ENCODE measurements at regions not wholly inside any gene's neighbourhood (a gene's known extent, or its start where the extent isn't known, plus 50 kb on each side); places are given as distances from the start of the nearest gene placed in this dataset.

DNA sequence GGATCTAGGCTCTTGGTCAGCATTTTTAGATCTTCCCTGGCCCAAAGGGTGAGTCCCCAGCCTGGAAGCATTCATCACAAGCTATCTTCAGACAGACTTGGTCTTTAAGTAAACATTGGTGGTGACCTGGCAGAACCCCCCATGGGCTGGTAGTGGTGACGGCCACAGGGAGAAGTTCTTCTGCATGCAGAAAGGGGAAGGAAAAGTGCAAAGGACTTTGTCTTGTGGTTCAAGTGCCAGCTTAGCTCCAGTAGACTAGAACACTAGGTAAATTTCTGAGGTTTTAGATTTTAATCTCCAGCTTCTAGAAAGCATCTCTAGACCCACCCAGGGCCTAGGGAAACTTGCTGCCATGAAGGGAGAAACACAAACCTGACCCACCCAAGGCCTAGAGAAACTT, 584.0 kb downstream of the CHSY3 start:
- TF ChIP-seq, protein P1, sequence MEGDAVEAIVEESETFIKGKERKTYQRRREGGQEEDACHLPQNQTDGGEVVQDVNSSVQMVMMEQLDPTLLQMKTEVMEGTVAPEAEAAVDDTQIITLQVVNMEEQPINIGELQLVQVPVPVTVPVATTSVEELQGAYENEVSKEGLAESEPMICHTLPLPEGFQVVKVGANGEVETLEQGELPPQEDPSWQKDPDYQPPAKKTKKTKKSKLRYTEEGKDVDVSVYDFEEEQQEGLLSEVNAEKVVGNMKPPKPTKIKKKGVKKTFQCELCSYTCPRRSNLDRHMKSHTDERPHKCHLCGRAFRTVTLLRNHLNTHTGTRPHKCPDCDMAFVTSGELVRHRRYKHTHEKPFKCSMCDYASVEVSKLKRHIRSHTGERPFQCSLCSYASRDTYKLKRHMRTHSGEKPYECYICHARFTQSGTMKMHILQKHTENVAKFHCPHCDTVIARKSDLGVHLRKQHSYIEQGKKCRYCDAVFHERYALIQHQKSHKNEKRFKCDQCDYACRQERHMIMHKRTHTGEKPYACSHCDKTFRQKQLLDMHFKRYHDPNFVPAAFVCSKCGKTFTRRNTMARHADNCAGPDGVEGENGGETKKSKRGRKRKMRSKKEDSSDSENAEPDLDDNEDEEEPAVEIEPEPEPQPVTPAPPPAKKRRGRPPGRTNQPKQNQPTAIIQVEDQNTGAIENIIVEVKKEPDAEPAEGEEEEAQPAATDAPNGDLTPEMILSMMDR (IDR thresholded peaks at IDR 0.05), result no peak

DNA sequence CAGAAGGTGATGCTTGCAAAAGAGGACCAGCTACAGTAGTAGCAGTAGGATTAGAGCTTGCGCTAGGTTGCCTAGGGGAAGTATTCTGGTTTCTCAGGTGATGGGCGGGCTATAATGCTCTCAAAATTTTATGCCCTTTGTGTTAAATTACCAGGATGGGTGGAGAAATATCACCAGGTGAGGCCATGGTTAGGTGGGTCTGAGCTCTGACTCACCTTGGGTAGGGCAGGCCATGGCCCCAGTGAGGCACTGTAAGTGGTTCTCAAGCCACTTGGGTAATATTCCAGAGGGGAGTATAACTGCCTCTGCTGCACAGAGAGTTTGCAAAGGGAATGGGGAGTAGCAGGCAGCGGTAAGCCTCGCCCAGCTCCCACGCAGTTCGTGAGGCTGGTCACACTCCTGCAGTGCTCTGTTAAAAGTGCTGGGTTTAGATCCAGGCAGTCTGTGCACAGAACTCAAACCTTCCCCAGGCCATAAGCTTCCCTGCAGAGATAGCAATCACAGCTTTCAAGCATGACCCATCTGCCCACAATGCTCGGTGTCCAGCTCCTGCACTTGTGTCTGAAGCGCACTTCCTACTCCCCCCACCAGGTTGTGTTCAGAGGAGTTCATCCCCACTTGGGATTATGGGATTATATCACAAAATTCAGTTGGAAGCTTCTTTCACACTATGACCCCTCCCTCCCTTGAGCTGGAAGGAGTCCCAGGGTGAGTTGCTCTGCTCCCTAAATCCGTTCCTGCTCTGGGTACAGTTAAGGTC, 575.0 kb downstream of the CHSY3 start:
- Histone ChIP-seq H3K9me3 (no peaks in the 10 kb centered on the region), H3K36me3 (no peaks in the 10 kb centered on the region), H3K4me1 (no peaks in the 10 kb centered on the region), H3K27me3 (no peaks in the 10 kb centered on the region), H3K27ac (no peak overlapping the region), H3K4me3 (no peak overlapping the region), H3K9ac (ENCODE audit: low read depth in 2 of 2, low read length in 2 of 2) (no peak overlapping the region)
- DNase-seq, result no peak
- TF ChIP-seq, protein P1 (IDR thresholded peaks at IDR 0.05), result no peak
- intact Hi-C loops (cut with DNase I), result no loop called here

More for the DNA sequence above, 584.0 kb downstream of the CHSY3 start:
- no peaks in the 10 kb centered on the region for H3K36me3 ChIP-seq
- H3K9ac ChIP-seq (ENCODE audit: low read depth in 2 of 2, low read length in 2 of 2), result no peak overlapping the region
- no peaks in the 10 kb centered on the region for H3K4me1 ChIP-seq
- no peak for DNase-seq
- no peaks in the 10 kb centered on the region for H3K27me3 ChIP-seq
- intact Hi-C loops (cut with DNase I), result no loop called here
- no peak overlapping the region for H3K4me3 ChIP-seq
- no peak overlapping the region for H3K27ac ChIP-seq
- H3K9me3 ChIP-seq, result no peaks in the 10 kb centered on the region

DNA sequence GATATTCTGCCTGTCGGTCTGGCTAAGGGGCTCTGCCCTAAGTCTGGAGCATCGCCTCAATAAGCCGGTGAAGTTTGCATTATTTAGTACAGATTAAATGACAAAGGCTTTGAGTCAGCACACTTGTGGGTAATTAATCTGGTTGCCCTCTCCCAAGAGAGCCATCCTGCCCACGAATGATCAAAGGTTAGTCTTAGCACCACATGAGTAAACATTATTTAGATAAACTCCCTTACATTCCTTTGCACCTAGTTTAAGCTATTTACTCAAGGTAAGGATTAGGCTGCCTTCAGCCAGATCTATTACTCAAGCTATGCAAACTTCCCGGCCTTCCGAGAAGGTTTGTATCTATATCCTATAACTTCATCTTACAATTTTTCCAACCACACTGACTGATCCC, 572.1 kb downstream of the CHSY3 start:
- H3K4me3 ChIP-seq, result no peak overlapping the region
- H3K36me3 ChIP-seq, result no peaks in the 10 kb centered on the region
- no peak overlapping the region for H3K27ac ChIP-seq
- no peaks in the 10 kb centered on the region for H3K4me1 ChIP-seq
- no peak overlapping the region for H3K9ac ChIP-seq (ENCODE audit: low read depth in 2 of 2, low read length in 2 of 2)
- DNase-seq, result no peak
- H3K27me3 ChIP-seq, result no peaks in the 10 kb centered on the region
- TF ChIP-seq, protein P1 (IDR thresholded peaks at IDR 0.05), result no peak
- H3K9me3 ChIP-seq, result no peaks in the 10 kb centered on the region
- intact Hi-C loops (cut with DNase I), result no loop called here

DNA sequence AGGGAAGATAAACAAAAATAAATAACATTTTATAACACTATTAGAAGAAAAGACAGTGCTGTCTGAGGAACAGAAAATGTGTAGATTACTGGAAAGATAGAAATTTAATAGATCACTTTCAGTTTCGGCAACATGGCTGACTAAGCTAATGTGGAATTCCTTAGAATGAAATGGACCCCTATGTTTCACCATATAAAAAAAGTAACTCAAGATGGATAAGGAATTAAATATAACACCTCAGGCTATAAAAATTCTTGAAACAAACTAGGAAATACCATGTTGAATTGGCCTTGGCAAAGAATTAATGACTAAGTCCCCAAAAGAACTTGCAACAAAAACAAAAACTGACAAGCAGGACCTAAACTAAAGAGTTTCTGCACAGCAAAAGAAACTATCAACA, 558.3 kb downstream of the CHSY3 start:
- Histone ChIP-seq H3K27ac (no peak overlapping the region), H3K27me3 (no peaks in the 10 kb centered on the region), H3K36me3 (no peaks in the 10 kb centered on the region), H3K9ac (ENCODE audit: low read depth in 2 of 2, low read length in 2 of 2) (no peak overlapping the region), H3K4me3 (no peak overlapping the region), H3K9me3 (no peaks in the 10 kb centered on the region), H3K4me1 (no peaks in the 10 kb centered on the region)
- intact Hi-C loops (cut with DNase I), result no loop called here
- DNase-seq, result no peak
- TF ChIP-seq, protein P1 (IDR thresholded peaks at IDR 0.05), result no peak

DNA sequence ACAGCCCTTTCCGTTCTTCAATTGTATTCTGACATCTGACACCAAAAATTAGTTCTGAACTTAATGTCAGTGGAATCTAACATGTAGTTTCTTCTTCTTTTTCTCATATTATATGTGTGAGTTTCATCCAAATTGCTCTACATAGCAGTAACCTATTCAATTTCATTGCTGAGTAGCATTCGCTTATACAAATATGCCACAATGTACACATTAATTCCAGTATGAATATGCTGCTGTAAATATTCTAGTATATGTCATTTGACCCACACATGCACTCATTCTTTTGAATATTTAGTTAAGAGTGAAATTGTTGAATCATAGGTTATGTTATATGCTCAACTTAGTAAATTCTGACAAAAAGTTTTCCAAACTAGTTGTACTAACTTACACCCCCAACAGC, 550.9 kb downstream of the CHSY3 start:
- intact Hi-C loops (cut with DNase I), result no loop called here
- H3K36me3 ChIP-seq, result no peaks in the 10 kb centered on the region

More for the DNA sequence above, 550.9 kb downstream of the CHSY3 start:
- Histone ChIP-seq H3K9me3 (no peaks in the 10 kb centered on the region), H3K4me3 (no peak overlapping the region), H3K9ac (ENCODE audit: low read depth in 2 of 2, low read length in 2 of 2) (no peak overlapping the region), H3K27ac (no peak overlapping the region), H3K4me1 (no peaks in the 10 kb centered on the region), H3K27me3 (no peaks in the 10 kb centered on the region)
- TF ChIP-seq, protein P1 (IDR thresholded peaks at IDR 0.05), result no peak
- no peak for DNase-seq

Measured in colonic mucosa (tissue), 4 donors.